T-helper 2 cell (primary cell): ENCODE measurements at regions not wholly inside any gene's neighbourhood (a gene's known extent, or its start where the extent isn't known, plus 50 kb on each side); places are given as distances from the start of the nearest gene placed in this dataset.

Experiments used
- DNase-seq, 5 experiments: peaks; one replicate each; pipeline versions ENCODE4 v3.0.0 to v3.0.0-alpha.2; 2012 to 2022

DNA sequence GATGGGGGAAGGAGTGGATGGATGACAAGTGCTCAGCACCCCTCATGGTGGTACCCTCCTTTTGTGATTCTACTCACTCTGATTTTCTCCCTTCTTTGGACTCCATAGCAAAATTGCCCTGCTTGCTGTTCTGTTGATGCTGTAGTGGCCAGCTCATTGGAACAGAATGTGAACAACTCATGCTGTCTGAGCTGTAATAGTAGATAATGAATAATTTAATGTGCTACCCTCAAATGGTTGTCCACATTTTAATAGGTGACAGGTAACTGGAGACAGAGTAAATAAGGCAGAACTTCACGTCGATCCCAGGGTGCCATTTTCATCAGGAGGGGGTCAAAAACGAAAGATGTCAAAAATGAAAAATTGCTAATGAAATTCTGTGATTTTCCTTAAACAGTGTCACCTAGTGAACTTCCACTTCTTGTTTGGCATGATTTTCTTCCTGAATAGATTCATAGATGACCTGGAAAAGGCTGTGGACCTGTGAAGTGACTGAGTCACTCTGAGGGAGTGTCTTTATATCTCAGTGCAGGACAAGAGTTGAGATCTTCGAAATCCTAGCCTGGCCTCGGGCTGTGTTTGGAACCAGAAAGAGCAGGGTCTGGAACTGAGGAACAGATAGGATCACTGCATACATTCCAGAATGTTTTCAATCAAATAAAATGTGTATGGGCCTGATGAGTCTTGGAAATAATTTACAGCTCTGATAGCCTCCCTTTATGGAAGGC is 270.2 kb downstream of the PSAT1 start:
- DNase-seq, result no peak

DNA sequence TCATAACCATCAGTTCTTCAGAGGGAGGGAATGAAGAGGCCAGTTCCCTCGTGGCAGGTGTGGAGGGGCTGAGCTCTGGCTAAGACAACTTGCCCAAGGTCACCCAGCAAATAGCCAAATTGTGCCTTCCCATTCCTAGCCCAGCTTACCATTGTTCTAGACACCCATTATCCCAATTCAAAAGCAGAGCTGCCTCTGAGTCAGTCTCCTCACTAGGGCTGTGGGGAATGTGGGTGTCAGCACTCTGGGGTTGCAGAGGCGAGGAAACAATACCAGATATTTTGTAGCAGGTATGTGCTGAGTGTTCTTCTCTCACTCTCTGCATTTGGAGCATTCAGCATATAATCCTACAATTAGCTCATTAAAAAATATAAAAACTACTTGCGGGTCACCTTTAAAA is 270.8 kb downstream of the PSAT1 start:
- DNase-seq, result no peak

DNA sequence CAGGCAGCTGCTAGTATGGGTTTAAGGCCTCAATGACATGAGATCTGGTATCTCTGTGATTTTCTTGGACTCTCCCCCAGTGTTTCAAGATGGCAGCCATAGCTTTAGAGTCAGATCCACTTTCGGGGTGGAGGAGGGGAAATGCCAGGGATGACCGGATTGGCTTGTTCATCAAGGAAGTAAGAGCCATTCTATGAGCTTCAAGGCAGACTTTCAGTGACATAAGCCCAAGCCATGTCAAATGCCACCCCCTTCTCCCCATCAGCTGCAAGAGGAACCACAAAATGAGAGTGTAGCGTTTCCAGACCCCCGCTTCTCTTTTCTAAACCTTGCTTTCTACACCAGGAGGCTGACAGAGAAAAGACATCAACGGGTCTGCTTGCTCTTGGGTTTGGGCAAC is 271.8 kb downstream of the PSAT1 start:
- DNase-seq, result no peak

DNA sequence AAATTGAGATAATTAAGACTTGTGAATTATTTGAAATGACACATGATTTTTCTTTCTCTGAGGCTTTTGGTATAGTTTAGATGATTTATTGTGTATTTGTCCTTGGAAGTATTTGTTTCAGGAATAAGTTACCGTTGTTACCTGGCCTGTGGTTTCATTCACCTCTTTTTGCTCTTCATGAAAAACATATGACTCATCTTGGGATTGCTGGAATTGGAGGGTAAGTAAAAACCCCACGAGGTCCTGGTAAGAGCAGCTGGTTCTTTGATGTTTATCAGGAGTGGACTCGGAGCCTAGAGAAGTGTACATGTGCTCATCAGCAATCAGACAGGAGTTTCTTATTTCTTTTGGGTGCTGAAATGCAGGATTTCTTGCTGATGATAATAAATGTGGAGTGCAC is 275.3 kb downstream of the PSAT1 start:
- no peak for DNase-seq

DNA sequence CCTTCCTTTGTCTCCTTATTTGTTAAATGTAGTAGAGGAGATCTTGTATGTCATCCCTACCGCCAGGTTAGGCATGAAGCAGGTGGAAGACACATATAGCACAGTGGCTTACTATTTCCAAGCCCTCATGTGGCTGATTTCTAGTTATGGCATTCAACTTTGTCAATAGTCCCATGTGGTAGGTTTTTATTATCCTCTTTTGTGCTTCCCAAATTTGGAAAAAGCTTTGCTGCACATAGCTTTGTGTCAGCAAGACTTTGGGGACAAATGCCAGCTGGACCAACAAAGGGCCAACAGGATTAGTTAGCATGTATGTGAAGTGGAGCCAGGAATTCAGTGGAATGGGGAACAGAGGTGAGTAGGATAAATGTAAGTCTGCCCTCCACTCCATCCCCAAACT is 276.3 kb downstream of the PSAT1 start:
- DNase-seq, result no peak

DNA sequence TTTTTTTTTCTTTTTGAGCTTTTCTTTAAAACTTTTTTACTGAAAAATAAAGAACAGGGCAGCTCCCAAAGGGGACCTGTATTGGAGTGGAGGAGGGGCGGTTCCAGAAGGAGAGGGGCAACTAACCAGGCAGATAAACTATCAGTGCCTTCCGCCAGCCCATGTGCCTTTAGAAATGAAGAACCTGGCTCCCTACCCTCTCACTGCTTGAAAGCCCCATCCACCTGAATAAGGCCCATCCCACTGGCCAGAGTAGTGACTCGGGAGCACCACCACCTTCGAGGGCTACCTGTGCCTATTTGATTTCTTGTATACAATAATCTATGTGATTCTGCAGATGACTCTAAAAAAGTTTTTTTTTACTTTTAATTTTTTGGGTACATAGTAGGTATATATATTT is 276.7 kb downstream of the PSAT1 start:
- no peak for DNase-seq

DNA sequence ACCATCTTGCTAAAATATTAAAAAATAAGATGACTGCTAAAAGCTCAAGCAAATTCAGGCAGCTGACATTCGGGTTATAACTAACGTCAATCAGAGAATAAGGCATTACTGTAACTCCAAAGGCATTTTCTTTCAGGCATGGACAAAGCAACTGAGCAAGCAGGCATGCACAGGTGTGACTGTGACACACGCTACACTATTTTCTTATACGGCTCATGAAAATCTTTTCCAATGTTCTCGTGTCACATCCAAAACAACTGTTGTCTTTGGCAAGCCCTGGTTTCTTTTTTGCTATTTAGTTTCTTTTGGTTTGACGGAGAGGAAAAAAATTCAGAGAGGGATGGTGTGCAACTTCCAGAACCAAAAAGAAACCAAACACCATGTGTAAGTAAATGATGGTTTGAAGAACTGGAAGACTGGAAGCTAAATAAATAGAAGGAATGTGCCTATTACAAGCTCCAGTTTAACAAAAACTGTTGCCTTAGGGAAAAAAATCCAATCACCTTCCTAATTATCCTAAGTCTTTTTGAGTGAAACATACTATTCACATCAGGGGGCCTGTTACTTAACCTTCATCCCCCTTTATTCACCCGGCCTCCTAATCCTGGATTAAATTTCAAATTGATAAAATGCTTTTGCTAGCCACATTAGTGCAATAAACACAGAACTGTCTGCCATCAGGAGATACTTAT is 277.6 kb downstream of the PSAT1 start:
- DNase-seq, result no peak

DNA sequence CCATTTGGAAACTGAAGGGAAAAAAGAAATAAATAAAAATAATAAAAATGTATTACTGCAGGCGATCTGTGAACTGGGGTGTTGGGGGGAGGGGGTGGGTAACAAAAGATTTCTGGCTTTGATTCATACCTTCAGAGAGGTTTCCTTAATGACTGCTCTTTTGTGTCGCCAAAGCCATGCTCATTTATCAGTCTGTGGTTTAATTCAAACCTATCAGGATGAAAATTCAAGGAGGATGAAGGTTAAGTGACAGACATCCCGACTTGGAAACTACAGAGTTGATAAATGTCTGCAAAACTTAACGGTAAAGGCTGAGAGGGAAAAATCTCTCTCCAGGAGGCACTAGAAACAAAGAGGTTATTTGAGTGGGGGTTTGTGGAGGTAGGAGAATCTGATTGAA is 278.2 kb downstream of the PSAT1 start:
- DNase-seq, result no peak

DNA sequence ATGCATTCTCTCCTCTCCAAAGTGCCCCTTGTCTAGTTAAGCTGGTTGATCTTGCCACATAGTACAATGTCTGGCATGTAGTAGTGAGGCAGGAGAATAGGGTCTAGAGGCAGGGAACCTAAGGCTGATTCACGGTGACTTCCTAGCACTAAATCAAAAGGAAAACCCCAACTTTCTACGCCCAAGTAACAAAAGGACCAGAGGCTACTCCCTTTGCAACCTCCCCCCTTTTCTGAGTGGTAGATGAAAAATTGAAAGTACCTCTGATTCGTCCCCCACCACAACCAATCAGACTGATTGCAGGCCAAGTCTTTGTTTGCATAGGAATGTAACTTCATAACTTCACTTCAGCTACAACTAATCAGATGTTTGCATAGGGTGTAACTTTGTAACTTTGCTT is 278.8 kb downstream of the PSAT1 start:
- no peak for DNase-seq

DNA sequence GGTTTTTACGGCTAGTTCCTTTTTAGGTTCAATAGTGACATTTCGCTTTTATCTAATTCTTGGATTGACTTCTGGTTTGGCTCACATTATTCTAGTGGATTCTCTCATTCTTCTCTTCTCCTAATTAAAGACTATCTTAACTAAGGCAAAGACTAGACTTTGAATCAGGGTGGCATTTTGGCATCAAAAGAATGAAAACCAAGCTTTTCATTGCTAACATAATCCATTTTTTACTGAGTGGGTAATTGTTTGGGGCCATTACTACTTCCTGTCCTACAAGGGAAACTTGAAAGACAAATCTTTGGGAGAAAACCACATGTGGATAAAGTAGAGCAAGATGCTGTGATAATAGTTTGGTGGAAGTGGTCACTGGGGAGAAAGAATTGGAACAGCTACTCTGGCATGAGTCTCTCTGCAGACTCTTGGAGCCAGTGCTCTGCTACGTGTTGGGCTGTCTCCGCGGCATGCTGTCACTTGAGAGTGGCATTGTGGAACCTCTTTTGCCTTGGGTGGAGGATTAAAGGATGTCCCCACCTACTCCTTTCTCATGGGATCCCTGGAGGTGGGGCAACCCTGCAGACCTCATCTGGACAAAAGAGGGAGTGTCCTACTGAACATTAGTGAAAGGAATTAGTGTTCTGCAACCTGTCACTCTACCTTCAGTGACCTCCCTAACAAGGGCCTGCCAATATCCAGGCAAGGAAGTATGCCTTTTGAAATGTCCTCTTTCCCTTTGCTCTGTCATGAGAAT is 280.4 kb downstream of the PSAT1 start:
- DNase-seq, result no peak

DNA sequence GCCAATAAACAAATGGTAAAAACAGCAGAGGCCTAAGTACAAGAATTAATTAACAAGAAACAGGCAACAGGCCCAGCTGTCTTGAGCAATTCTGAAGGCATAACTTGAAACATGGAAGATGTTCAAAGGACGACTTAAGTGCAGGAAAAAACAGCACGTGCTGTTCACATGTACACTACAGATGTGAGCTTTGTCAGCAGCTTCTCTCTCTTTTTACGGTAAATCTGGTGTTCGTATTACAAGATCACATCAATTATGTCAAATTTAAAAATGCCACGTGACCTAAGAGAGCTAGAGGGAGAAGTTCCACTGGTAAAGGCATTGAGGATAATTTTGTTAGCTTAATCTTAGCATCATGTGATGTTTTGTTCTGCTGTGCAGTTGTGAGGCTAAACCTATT is 281.1 kb downstream of the PSAT1 start:
- DNase-seq, result no peak

DNA sequence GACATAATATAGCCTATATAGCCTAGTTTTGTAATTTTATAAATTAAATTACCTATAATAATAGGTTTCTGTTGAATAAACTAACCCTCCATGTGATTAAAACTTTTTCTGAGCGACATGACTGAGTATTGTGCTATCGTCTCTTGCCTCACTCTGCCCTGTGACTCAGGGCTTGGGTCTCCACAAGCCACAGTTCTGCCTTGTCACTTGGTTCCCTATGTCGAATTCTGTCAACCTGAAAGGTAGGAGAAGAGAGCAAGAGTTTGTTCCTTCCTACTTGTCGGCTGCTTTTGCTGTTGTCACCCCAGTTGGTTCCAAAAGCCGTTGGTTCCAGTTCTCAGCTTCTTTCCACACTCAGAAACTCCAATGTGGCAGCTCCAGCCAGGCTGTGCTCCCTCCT is 285.9 kb downstream of the PSAT1 start:
- DNase-seq, result no peak

DNA sequence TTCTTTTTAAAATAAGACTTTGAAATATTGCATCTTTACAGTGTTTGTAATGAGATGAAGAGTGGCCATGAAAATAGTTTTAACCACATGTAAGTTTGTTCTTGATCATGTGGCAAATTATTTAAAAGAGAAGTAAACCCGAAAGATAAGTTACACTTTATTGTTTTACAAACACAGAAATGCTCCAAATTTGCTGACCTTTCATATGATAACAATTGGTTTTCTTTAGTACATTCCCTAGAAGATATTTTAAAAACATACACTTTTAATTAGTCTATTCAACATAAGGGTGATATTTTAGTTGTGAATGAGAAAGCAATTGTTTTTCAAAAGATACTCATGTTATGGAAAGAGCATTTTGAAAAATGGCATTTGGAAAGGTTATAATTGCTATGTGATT is 287.7 kb downstream of the PSAT1 start:
- no peak for DNase-seq

DNA sequence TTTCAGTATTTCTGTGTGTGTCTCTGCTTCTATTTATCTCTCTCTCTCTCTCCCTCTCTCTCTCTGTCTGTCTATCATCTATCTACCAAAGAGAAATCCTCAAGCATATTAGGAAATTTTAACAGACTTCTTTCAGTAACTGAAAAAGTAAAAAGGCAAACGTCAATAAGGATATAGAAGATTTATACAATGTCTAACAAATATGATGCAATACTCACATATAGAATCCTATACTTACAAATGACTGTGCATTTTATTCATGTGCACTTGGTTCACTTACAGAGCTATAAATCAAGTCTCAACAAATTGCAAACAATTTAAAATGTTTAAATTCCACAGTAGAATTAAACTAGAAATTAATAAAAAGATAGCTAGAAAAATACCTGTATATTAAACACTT is 289.0 kb downstream of the PSAT1 start:
- DNase-seq, result no peak

DNA sequence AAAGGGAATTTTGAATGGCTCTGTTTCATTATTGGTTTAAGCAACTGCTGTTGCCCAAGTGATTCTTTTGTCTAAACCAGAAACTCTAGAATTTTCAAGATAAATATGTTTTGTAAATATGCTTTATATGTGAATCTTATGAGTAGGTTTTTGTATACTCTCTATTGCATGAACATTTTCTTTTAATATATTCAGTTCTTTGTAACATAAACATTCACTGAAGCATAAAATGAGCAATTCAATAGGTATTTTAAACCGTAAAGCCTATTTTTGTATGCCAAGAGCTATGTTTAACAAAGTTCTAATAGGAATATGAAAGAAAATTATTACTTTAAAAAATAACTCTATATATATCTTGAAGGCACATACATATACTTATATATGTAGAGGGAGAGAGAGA is 293.1 kb downstream of the PSAT1 start:
- DNase-seq, result no peak

DNA sequence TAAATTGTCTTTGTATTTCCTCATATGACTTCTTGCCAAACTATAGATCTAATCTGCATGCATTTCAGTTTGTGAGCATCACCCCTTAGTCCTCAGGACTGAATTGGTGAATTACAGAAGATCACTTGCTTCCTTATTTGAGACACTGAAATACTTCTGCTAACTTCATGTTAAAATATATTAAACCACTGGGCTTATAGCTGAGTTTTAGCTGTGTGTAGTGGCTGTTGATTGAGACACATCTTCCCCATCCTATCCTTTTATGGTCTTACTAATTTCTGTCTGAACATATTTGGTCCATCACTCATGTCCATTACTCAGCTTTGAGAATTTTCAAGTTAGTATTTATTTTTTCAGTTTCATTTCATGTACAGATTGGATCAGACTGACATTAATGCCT is 295.9 kb downstream of the PSAT1 start:
- no peak for DNase-seq

DNA sequence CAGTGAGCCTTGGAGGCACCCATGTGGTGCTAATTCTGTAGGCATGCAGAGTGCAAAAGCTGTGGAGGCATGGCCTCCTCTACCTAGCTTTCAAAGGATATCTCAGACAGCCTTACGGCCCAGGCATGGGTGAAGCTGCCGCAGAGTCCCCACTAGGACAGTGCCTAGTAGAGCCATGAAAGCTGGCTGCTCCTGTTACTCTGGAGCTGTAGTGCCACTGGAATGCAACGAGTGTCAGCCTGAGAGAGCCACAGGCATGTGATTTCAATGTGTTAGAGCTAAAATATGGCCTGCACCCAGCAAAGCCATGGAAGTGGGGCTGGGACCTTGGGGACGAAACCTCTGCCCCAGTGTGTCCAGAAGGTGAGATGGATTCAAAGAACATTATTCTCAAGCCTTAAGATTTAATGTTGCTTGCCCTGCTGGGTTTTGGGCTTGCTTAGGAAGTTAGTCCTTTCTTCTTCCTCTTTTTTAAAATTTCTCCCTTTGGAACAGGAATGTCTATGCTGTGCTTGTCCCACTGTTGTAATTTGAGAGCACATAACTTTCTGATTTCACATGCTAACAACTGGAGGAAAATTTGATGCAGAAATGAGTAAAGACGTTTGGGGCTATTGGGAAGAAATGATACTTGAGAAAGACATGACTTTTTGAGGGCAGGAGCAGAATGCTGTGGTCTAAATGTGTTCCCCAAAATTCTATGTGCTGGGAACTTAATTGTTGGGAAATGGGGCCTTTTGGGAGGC is 298.4 kb downstream of the PSAT1 start:
- no peak for DNase-seq

DNA sequence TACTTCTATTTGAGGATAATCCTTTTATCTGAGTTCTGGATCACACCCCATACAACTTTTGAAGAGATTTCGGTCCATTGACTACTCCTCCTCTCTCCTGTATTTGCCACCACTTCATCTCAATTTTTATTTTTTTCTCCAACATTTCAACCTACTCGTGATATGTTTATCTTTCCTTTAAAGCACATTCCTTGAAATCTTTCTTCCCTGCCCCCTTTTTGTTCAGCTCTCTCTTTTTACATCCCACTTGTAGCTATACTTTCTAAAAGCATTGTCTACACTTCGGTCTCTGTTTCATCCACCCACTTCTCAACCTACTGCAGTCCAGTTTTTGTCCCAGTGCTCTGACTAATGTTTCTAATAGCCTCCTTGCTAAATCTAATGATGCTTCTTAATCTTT is 299.4 kb downstream of the PSAT1 start:
- no peak for DNase-seq

DNA sequence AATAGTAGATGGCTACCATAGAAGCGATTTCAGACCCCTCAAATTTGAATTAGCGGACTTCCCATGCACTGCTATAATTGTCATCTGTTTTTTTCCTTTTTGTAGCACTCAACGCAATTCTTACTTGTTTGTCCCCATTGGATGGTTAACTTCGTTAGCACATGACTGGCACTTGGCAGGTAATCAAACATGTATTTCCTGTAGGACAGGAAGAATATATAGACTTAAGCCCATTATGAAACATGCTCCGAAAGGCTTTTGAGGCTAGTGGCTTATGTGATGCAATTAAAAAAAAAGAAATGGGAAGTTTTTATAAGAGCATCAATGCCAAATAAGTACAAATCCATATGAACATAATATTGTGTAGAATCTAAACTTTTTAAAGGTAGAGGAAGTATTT is 301.2 kb downstream of the PSAT1 start:
- DNase-seq, result no peak

DNA sequence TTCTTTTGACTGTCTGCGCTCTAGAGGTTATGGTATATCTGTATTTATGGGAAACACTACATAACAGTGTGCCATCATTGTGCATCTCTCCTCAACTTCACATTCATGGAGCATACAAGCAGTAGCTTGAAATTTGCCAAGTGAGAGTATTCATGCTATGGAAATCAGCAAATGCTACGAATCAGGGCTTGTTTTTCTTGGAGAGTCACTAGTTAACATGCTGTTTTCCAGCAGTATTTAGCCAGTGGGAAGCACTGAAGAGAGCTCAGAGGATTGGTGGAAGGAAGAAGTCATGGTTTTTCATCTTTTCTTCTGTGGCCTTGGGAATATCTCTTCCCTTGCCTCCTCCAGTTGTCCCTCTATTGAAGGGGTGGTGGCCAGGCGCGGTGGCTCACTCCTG is 303.0 kb downstream of the PSAT1 start:
- DNase-seq, result no peak

DNA sequence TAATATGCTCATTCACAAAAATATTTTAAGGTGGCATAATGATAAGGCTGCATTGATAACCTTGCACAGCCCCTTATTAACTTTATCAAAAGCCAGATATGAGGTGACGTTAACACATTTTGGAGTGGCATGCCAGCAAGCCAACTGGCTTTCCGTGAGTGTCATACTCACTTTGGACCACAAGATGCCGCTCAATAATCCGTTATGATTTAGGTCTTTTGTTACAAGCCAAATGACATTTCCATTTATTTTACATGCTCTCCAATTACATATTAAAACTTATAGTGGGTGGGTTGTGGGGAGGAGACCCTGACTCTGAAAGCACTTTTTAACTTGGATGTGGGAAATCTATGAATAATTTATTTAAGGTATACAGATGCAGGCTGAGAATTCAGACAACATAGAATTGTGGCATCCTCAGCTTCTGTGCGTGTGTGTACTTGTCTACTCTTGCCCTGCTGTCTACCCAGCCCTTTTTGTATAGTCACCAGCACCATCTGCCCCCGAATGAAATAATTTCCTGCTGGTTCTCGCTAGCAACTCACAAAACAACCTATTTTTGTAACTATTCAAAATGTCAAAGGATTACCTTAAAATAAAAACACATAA is 305.1 kb downstream of the PSAT1 start:
- DNase-seq, result peak in 1 of 5 experiments; percentile 9

DNA sequence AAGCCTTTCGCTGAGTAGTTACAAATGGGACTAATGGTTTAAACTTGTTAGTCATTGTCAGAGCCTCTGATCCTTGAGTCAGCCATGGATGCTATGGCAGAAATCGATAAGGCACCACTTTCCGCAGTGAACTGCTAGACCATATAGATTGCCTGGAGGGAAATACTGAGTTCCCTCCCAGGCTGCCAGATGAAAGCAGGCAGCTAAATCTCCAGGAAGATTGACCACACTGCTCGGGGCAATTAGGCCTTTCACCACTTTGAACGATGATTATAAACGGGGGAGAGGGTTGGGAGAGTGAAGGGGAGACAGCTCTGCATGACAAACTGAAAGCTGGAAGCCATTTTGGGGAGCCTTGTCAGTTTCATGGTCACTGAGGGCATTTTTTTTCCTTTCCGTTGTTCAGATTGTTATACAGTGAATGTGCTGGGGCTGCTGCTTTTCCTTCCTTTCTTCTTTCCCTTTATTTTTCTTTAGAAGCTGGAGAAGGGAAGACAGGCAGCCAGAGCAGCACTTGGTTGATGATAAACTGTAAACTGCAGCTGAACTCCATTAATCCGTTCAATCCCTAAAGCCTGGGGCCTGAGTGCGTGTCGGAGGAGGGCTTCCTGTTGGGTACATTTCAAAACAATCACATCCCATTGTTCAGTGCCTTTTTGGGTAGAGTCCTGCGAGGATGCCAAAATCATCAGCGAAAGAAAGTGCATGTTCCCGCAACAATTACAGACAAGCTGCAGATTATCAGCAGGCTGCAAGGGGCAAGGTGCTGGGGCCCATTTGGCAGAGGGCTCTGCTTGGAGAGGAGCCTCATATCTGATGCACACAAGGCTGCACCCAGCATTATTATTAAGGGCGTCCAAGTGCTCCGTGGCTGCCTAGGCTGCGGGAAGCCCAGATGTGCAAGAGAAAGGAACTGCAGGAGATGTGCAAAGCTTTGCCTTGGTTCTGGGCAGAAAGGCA is 308.4 kb downstream of the PSAT1 start:
- DNase-seq, result no peak
